ENCODE measurements at regions not wholly inside any gene's neighbourhood (a gene's known extent, or its start where the extent isn't known, plus 50 kb on each side); places are given as distances from the start of the nearest gene placed in this dataset.

DNA sequence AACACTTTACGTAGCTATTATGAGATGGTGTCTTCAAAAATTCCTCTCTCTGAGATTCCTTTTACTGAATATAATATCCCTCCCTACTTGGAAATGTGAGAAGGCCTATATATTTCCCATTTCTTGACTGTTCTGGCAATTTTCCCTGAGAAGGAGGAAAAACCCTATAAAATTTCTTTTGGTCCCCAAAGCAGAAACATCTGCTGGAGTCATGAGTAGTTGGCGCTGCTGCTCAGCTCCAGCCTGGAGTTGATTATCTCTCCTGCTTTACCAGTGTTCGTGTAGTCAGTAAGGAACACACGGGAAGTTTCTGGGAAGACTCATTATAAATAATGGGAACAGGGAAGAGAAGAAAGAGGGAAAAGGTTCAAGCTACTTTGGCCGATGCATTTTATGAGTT is 680.1 kb downstream of the EPHA3 start:
- TF ChIP-seq, protein P1, sequence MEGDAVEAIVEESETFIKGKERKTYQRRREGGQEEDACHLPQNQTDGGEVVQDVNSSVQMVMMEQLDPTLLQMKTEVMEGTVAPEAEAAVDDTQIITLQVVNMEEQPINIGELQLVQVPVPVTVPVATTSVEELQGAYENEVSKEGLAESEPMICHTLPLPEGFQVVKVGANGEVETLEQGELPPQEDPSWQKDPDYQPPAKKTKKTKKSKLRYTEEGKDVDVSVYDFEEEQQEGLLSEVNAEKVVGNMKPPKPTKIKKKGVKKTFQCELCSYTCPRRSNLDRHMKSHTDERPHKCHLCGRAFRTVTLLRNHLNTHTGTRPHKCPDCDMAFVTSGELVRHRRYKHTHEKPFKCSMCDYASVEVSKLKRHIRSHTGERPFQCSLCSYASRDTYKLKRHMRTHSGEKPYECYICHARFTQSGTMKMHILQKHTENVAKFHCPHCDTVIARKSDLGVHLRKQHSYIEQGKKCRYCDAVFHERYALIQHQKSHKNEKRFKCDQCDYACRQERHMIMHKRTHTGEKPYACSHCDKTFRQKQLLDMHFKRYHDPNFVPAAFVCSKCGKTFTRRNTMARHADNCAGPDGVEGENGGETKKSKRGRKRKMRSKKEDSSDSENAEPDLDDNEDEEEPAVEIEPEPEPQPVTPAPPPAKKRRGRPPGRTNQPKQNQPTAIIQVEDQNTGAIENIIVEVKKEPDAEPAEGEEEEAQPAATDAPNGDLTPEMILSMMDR (IDR thresholded peaks at IDR 0.05), result no peak
- TF ChIP-seq POLR2A (IDR thresholded peaks at IDR 0.05) (no peak), EP300 (IDR thresholded peaks at IDR 0.05) (no peak)
